GM13977 (cell line): ENCODE measurements at regions not wholly inside any gene's neighbourhood (a gene's known extent, or its start where the extent isn't known, plus 50 kb on each side); places are given as distances from the start of the nearest gene placed in this dataset.
"Not testable (repeated sequence)": the region's sequence is repeated elsewhere in the genome, so short reads cannot be mapped to it uniquely, and the experiment has no call there.

Experiments
- DNase-seq: peaks from one replicate; pipeline ENCODE4 v3.0.0; 2012; ENCODE audit warnings: low spot score
- CTCF ChIP-seq: IDR thresholded peaks from 2 replicates; pipeline ENCODE4 v1.5.1; 2012; ENCODE audit warnings: mild to moderate bottlenecking, control low read depth; ENCODE audit not compliant: insufficient read depth; ENCODE audit errors: extremely low read depth, missing control alignments
- in situ Hi-C: fragments of 300-500 bp; cut with MboI; formaldehyde crosslinking; loops from one replicate; pipeline ENCODE4 v1.12.0; 2022; ENCODE audit warnings: low sequenced_read_pairs, low pct_unique_long_range_greater_than_20kb, mixed read lengths, inconsistent platforms; ENCODE audit not compliant: unreplicated experiment

GRCh38 chr5:19264821-19265220, 723.2 kb downstream of the CDH18 start:
- DNase-seq = no peak
- TF ChIP-seq CTCF = no peak
- in situ Hi-C loops = no loop called here

GRCh38 chr5:19266791-19267190, 721.2 kb downstream of the CDH18 start:
- DNase-seq = no peak
- in situ Hi-C loops = no loop called here
- TF ChIP-seq CTCF = no peak

DNA sequence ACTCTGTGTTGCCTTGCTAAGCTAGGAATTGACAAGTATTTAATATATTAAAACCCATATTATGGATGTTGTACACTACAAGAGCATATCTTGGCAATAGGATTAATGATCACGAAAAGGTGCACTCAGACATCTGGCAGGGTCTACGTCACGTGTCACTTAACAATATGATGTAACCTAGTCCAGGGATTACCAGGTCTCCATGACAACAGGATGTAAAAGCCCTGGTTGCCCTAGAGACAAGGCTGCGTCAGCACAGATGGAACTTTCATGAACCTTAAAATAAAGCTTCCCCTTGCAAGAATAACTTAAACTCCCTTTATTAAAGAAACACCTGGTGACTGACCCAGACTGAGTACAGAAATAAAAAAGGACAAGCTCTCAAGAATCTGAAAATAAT, 717.8 kb downstream of the CDH18 start:
- no peak for DNase-seq
- no peak for TF ChIP-seq CTCF
- in situ Hi-C loops = no loop called here

DNA sequence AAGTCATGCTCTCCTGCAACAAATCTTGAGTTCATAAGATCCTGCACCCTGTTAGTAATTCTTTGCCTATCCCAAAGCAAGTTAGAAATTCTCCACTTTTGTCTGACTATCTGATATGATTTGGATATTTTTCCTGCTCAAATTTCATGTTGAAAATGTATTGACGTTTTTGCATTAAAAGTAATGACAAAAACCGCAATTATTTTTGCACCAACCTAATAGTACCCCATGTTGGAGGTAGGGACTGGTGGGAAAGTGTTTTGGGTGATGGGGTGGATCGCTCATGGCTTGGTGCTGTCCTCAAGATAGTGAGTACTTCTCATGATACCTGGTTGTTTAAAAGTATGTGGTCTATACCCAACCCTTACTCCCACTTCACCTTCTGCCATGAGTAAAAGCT, 713.4 kb downstream of the CDH18 start:
- in situ Hi-C loops = no loop called here
- TF ChIP-seq CTCF = no peak
- no peak for DNase-seq

DNA sequence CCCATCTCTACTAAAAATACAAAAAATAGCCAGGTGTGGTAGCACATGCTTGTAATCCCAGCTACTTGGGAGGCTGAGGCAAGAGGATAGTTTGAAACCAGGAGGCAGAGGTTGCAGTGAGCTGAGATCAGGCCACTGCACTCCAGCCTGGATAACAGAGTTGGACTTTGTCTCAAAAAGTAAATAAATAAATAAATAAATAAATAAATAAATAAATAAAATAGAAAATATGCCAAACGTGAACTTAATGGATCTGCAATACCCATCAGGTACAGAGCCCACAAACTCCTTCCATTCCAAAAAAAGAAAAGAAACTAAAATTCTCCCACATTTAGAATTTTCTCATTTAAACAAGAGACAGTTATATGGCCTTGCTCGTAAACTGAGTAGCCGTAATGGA, 702.7 kb downstream of the CDH18 start:
- DNase-seq = no peak
- in situ Hi-C loops = no loop called here
- TF ChIP-seq CTCF = no peak

DNA sequence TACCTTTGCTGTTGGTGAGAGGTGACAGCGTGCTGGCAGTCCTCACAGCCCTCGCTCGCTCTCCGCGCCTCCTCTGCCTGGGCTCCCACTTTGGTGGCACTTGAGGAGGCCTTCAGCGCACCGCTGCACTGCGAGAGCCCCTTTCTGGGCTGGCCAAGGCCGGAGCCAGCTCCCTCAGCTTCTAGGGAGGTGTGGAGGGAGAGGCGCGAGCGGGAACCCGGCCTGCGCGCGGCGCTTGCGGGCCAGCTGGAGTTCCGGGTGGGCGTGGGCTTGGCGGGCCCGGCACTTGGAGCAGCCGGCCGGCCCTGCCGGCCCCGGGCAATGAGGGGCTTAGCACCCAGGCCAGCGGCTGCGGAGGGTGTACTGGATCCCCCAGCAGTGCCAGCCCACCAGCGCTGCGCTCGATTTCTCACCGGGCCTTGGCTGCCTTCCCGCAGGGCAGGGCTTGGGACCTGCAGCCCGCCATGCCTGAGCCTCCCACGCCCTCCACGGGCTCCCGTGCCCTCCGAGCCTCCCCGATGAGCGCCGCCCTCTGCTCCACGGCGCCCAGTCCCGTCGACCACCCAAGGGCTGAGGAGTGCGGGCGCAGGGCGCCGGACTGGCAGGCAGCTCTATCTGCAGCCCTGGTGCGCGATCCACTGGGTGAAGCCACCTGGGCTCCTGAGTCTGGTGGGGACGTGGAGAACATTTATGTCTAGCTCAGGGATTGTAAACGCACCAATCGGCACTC, 700.3 kb downstream of the CDH18 start:
- in situ Hi-C loops, DNase-seq: not testable (repeated sequence)

DNA sequence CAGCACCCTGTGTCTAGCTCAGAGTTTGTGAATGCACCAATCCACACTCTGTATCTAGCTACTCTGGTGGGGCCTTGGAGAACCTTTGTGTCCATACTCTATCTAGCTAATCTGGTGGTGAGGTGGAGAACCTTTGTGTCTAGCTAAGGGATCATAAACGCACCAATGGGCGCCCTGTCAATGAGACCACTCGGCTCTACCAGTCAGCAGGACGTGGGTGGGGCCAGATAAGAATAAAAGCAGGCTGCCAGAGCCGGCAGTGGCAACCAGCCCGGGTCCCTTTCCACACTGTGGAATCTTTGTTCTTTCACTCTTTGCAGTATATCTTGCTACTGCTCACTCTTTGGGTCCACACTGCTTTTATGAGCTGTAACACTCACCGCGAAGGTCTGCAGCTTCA, 699.7 kb downstream of the CDH18 start:
- DNase-seq = not testable (repeated sequence)

DNA sequence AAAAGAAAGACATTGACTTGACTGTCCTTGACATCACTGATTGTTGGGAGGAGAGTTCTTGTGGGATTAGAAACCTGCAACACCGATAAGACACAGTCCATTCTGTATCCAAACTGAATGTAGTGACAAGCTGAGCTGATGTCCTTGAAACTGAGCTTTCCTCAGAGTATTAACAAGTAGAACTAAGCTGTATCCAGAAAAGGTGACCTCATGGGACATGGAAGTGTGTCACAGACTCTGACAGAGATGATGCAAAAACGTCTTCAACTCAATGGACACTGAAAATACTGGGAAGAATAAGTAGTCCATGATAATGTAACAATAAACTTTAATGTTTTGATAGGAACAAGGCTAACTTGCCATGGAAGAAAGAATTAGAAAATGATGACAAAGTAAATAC, 690.1 kb downstream of the CDH18 start:
- in situ Hi-C loops = no loop called here

More for the DNA sequence above, 699.7 kb downstream of the CDH18 start:
- in situ Hi-C loops = not testable (repeated sequence)

More for the DNA sequence above, 690.1 kb downstream of the CDH18 start:
- no peak for TF ChIP-seq CTCF
- DNase-seq = no peak
